SK-N-SH treated with all-trans-retinoic acid at 6 μM for 48 hours (cell line): ENCODE measurements at regions not wholly inside any gene's neighbourhood (a gene's known extent, or its start where the extent isn't known, plus 50 kb on each side); places are given as distances from the start of the nearest gene placed in this dataset.

Source experiments
- ARNTL ChIP-seq: fragments of 450-650 bp; formaldehyde crosslinking; IDR thresholded peaks from 2 replicates; pipeline ENCODE4 v1.5.0; 2020; ENCODE audit warnings: low read depth, mild to moderate bottlenecking, moderate library complexity, borderline replicate concordance
- CREB5 ChIP-seq: fragments of 250-450 bp; sonication (Bioruptor Pico); IDR thresholded peaks from 2 replicates; pipeline ENCODE4 v1.5.1; 2020; ENCODE audit warnings: low read depth, mild to moderate bottlenecking, moderate library complexity
- SNAI2 ChIP-seq: fragments of 250-450 bp; sonication (Bioruptor Pico); IDR thresholded peaks from 2 replicates; pipeline ENCODE4 v1.5.0; 2020; ENCODE audit warnings: mild to moderate bottlenecking, moderate library complexity
- ZFP3 ChIP-seq: fragments of 250-450 bp; sonication (Bioruptor Pico); IDR thresholded peaks from 2 replicates; pipeline ENCODE4 v1.5.0; 2020; ENCODE audit warnings: mild to moderate bottlenecking, moderate library complexity
- ZNF70 ChIP-seq: fragments of 450-650 bp; formaldehyde crosslinking; IDR thresholded peaks from 2 replicates; pipeline ENCODE4 v1.5.0; 2020; ENCODE audit warnings: mild to moderate bottlenecking, moderate library complexity
- ZNF8 ChIP-seq: fragments of 450-650 bp; formaldehyde crosslinking; IDR thresholded peaks from 2 replicates; pipeline ENCODE4 v1.5.0; 2020; ENCODE audit warnings: mild to moderate bottlenecking, moderate library complexity

GRCh38 chr12:34188974-34189373 is 166.7 kb downstream of the ALG10 start:
- no peak for TF ChIP-seq ZNF8 (CRISPR knock-in tag)
- TF ChIP-seq ZNF70 (CRISPR knock-in tag), result no peak
- TF ChIP-seq CREB5 (CRISPR knock-in tag), result no peak
- no peak for TF ChIP-seq ARNTL (CRISPR knock-in tag)
- no peak for TF ChIP-seq SNAI2 (CRISPR knock-in tag)
- TF ChIP-seq ZFP3 (CRISPR knock-in tag), result no peak
